ENCODE measurements at regions not wholly inside any gene's neighbourhood (a gene's known extent, or its start where the extent isn't known, plus 50 kb on each side); places are given as distances from the start of the nearest gene placed in this dataset.

- Mint-ChIP-seq H3K9me3 (ENCODE audit: low read depth) (no peaks in the 10 kb centered on the region), H3K4me1 (ENCODE audit: low read depth) (no peaks in the 10 kb centered on the region), H3K27me3 (ENCODE audit: low read depth) (peaks cover 2% of the 10 kb centered on the region), H3K36me3 (ENCODE audit: low read depth) (no peaks in the 10 kb centered on the region), H3K4me3 (ENCODE audit: unreplicated experiment) (no peak overlapping the region), H3K27ac (ENCODE audit: unreplicated experiment) (no peak overlapping the region)
- TF ChIP-seq CTCF (IDR thresholded peaks at IDR 0.05), result no peak
- DNase-seq (ENCODE audit: low spot score), result no peak
Observed at GRCh38 chr18:76547296-76547695, 52.3 kb upstream of the ZNF516 start.

- Mint-ChIP-seq H3K27me3 (ENCODE audit: low read depth) (peaks cover 2% of the 10 kb centered on the region), H3K4me3 (ENCODE audit: unreplicated experiment) (no peak overlapping the region), H3K9me3 (ENCODE audit: low read depth) (no peaks in the 10 kb centered on the region), H3K27ac (ENCODE audit: unreplicated experiment) (no peak overlapping the region), H3K36me3 (ENCODE audit: low read depth) (no peaks in the 10 kb centered on the region), H3K4me1 (ENCODE audit: low read depth) (no peaks in the 10 kb centered on the region)
- TF ChIP-seq CTCF (IDR thresholded peaks at IDR 0.05), result no peak
- no peak for DNase-seq (ENCODE audit: low spot score)
Observed at GRCh38 chr18:76546436-76546835, 51.4 kb upstream of the ZNF516 start.

GRCh38 chr18:76546088-76546435 lies 51.0 kb upstream of the ZNF516 start:
- H3K27me3 Mint-ChIP-seq (ENCODE audit: low read depth), result peaks cover 2% of the 10 kb centered on the region
- H3K36me3 Mint-ChIP-seq (ENCODE audit: low read depth), result no peaks in the 10 kb centered on the region
- TF ChIP-seq CTCF (IDR thresholded peaks at IDR 0.05), result no peak

GRCh38 chr18:76545433-76546087 lies 50.5 kb upstream of the ZNF516 start:
- no peak overlapping the region for H3K27ac Mint-ChIP-seq (ENCODE audit: unreplicated experiment)
- no peaks in the 10 kb centered on the region for H3K9me3 Mint-ChIP-seq (ENCODE audit: low read depth)
- no peaks in the 10 kb centered on the region for H3K4me1 Mint-ChIP-seq (ENCODE audit: low read depth)
- peak; percentile 39 for DNase-seq (ENCODE audit: low spot score)
- no peak overlapping the region for H3K4me3 Mint-ChIP-seq (ENCODE audit: unreplicated experiment)
- H3K36me3 Mint-ChIP-seq (ENCODE audit: low read depth), result no peaks in the 10 kb centered on the region
- peaks cover 2% of the 10 kb centered on the region for H3K27me3 Mint-ChIP-seq (ENCODE audit: low read depth)
- TF ChIP-seq CTCF (IDR thresholded peaks at IDR 0.05), result no peak

More at GRCh38 chr18:76546088-76546435, 51.0 kb upstream of the ZNF516 start:
- Mint-ChIP-seq H3K9me3 (ENCODE audit: low read depth) (no peaks in the 10 kb centered on the region), H3K4me3 (ENCODE audit: unreplicated experiment) (no peak overlapping the region), H3K4me1 (ENCODE audit: low read depth) (no peaks in the 10 kb centered on the region), H3K27ac (ENCODE audit: unreplicated experiment) (no peak overlapping the region)
- no peak for DNase-seq (ENCODE audit: low spot score)

- H3K9me3 Mint-ChIP-seq (ENCODE audit: low read depth), result no peaks in the 10 kb centered on the region
- DNase-seq (ENCODE audit: low spot score), result peak; percentile 41
- H3K36me3 Mint-ChIP-seq (ENCODE audit: low read depth), result no peaks in the 10 kb centered on the region
- no peak for TF ChIP-seq CTCF (IDR thresholded peaks at IDR 0.05)
- no peak overlapping the region for H3K4me3 Mint-ChIP-seq (ENCODE audit: unreplicated experiment)
- peaks cover 2% of the 10 kb centered on the region for H3K27me3 Mint-ChIP-seq (ENCODE audit: low read depth)
- H3K27ac Mint-ChIP-seq (ENCODE audit: unreplicated experiment), result no peak overlapping the region
- H3K4me1 Mint-ChIP-seq (ENCODE audit: low read depth), result no peaks in the 10 kb centered on the region
Observed at GRCh38 chr18:76544511-76545345, 49.7 kb upstream of the ZNF516 start.
